DMS 273 treated with DMSO at 0.1 percent for 48 hours (cell line): ENCODE measurements at regions not wholly inside any gene's neighbourhood (a gene's known extent, or its start where the extent isn't known, plus 50 kb on each side); places are given as distances from the start of the nearest gene placed in this dataset.

Experiments used
- DNase-seq: peaks from one replicate; lab custom pipeline; 2025; lab: John Stamatoyannopoulos, UW

DNA sequence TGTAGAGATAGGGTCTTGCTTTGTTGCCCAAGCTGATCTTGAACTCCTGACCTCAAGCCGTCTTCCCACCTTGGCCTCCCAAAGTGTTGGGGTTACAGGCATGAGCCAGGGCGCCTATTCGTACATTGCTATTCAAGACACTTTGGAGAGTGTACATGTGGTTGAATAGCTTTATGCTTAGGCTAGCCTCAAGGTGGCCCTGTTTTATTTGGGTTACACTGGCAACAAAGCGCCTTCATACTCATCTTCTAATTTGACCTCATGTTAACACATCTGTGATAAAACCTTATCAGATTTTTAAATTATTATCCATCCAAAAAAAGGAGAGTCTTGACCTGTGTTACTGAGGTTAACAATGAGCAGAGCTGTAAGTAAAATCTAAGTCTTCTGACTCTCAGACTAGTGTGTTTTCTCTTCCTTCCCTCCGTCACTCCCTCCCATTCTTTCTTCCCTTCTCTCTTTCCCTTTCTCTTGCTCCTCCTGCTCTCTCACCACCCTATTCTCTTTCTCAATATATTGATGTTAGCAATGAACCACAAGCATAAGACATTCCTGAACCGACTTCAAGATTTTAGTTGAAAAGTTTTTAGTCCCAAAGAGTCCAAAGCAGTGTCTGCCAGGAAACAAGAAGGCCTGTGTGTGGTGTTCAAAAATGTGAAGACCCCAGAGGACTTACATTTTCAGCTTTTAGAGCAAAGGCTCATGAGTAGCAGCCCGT lies 603.7 kb upstream of the CFAP20DC start:
- no peak for DNase-seq

DNA sequence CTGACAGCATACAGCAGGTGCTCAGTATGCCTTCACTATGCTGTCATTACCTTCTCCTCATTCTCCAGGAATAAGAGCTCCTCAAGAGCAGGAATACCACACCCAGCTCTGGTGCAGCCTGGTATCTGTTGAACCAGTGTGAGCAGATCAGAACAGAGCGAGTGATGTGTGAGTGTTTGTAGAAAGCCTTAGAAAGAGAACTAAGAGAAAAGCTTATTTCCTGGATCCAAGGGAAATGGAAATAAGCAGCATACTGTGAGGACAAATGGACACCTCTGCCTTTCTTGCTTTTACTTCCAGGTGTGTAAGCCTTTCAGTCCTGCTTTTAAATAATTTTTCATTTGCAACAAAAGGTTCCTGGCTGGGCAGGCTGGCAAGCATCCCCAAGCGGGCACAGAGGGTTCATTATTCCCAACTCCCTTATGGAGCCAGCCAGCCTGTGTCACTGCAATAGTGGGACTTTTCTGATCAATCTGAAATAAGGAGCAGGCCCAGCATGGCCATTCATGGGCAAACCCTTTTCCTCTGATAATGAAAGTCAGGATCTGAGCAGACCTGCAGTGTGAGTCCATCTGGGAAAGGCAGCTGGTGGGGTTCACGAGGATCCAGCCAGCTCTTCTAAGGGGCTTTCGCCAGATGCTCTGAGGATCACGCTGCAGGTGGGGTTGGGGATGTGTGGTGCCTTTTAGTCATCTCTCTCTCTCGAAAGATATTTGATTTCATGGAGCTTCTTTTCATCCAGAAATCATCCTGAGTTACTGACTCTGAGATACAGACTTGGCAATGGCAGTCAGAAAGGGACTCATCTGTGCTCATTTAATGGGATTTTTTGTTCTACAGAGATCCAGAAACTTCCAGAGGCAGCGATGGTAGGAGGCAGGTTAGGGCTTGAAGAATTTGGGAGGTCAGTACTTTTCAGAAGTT lies 594.9 kb upstream of the CFAP20DC start:
- peak; percentile 8 for DNase-seq

GRCh38 chr3:59641169-59641899 lies 591.5 kb upstream of the CFAP20DC start:
- no peak for DNase-seq

DNA sequence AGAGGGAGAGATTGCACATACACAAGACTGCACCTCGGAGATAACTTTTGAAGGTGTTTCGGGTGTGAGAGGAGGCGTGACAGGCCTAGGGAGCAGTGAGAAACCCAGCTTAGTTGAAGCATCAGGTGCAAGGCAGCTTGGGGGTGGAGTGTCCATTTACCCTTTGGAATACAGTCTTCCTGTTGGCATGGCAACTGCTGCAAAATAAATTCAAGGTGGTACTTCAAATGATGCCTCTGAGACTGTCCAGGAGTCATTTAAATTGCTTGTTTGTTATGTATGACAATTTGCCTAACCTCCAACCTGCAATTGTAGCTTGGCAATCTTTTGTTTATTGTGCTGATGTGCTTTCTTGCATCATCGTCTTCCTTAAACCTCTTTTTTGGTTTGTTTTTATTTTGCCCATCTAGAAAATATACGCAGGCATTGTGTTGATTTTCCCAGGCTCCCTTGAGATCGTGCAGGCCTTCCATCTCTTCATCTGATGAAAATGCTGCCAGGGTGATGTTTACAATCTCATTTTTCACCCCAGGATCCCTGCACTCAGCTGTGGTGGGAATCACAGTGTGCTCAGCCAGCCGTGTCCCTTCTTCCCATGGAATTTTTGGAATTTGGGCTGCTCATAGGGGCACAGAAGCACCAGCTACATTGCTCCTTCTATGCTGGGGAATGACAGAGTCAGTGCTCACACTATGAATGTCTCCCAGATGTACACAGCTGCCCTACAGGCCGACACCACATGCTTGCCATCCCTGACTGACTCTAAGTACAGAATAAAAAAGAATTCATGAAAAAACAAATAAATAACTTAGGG lies 583.1 kb upstream of the CFAP20DC start:
- DNase-seq: no peak

DNA sequence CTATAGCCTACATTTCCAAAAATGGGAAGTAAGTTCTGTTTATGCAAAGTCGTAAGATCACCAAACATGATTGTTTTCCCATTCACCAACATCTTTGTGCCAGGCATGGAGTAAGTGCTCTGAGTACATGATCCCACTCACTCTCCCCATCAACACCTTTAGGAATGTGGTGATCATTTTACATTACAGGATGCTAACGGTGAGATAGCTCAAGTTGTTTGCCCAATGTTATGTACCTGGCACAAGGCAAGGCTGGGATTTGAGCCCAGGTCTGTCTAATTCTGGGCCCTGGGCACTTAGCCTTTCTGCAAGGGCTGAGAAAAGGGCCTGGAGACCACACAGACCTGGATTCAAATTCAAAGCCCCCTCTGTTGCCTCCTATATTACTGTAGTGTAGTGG lies 581.7 kb upstream of the CFAP20DC start:
- DNase-seq: no peak

DNA sequence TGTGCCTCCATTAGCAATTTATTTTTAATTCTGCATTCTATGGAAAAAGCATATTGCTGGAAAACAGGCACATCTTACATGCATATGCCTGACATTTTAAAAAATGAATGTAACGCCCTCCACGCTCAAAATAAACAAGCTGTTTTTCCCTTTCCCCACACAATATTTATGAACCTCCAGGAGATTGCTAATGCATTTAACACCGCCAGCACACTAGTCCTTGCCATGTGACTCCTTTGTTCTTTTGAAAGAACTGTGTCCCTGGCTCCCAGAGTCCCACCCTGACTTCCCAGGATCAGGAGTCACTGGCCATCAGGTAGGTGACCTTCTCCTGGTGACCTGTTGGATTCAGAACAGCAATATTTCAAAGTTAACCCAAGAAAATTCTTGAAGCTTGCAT lies 571.2 kb upstream of the CFAP20DC start:
- DNase-seq: no peak

GRCh38 chr3:59620325-59620724 lies 570.5 kb upstream of the CFAP20DC start:
- DNase-seq: no peak

- DNase-seq: no peak
These were observed 562.6 kb upstream of the CFAP20DC start for GRCh38 chr3:59612444-59612715.

- DNase-seq: no peak
These were observed 562.0 kb upstream of the CFAP20DC start for GRCh38 chr3:59611649-59612443.

DNA sequence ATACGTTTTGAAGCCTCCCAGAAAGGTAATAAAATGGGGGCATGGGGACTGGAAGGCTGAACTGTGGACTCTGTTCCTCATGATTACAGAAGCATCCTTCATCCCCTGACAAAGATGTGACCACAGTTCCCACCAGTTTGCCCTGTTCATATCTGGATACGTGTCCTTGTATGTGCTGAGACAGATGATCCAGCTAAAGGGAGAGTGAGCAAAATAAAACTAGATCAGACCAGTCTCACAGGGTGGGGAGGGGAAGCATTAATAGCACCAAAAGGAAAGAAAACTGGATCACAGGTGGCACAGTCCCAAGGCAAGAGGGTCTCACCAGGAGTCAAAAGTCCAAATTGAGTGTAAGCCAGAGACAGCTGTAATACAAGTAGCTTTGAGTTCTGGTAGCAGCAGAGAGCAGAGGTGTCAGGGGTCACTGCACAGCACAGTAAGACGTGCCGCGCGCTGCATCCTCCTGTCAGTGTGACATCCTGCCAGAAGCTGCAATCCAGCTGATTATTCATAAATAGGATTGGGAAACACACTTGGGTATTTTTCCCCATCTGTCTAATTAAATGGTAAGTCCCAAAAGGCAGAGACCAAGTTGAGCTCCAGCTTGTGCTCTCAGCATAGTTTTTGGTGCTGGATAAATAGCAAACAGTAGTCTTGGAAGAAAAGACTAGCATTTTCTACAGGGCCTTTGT lies 560.0 kb upstream of the CFAP20DC start:
- DNase-seq: peak; percentile 31

DNA sequence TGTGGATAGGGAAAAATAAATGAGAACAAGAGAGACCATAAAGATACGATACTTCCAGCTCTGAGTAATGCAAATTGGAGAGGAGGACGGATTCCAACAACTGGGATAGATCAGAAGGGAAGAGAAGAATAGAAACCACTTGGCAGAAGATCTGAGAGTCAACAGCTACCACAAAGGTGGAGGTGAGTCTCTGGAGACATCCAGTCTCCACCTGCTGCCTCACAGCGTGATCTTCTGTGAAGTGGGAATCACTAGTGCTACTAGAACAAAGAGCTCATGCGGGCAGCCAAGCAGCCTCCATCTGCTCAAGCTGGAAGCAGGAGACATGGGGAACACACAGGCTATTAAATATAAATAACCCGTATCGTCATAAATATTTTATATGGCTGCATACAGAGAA lies 558.5 kb upstream of the CFAP20DC start:
- DNase-seq: peak; percentile 6

GRCh38 chr3:59607656-59608055 lies 557.8 kb upstream of the CFAP20DC start:
- DNase-seq: no peak

- no peak for DNase-seq
These were observed 556.9 kb upstream of the CFAP20DC start for GRCh38 chr3:59606638-59607266.

- DNase-seq: no peak
These were observed 556.2 kb upstream of the CFAP20DC start for GRCh38 chr3:59605944-59606534.

DNA sequence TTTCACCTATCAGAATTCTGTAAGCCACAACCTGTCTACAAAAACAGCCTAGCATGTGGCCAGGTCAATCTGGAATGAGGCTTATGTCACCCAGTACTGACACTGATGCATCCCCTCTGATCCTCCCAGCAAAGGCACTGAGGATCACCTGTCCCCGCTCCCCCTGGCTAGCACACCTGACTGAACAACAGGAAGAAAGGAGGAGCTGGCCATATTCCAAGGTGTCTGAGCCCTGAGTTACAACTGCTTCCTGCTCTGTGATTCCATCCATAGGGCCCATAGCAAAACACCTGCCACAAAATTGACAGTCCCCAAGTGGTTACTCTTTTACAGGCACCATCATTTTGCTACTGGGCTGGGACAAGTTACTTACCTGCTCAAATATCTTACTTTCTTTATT lies 555.5 kb upstream of the CFAP20DC start:
- DNase-seq: no peak

DNA sequence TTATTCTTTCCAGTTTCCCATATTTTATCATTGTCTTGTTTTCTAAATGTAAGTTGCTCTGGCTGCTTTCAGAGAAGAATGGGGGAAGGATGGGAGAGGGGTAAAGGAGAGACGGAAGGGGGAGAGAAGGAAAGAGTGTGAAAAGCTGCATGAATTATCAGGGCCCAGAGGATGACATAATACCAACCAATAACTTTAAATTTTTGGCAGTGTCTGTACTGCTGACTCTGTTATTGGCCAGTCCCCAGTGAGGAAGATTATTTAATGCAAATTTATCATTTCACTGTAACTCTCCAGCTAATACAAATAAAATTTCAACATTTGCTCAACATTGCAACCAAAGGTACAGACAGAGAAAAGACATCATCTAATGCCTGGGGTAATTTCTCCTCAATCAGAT lies 551.7 kb upstream of the CFAP20DC start:
- no peak for DNase-seq

DNA sequence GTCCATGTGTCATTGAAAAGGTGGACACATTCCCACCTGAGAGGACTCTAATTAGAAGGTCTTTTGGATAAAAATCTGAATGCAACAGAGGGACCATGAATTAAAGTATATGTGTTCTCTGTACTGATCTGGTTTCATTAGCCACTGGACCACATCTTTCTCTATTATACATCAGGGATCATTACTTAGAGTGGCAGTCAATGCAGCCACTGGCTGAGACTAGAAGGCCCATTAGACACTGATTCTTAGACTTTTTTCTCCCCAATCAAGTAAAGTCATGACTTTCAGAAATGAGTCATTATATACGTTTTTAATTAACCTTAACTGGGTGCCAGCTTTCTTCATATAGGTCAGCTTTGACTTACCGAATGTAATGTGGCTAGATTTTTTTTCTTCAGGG lies 550.8 kb upstream of the CFAP20DC start:
- DNase-seq: no peak

DNA sequence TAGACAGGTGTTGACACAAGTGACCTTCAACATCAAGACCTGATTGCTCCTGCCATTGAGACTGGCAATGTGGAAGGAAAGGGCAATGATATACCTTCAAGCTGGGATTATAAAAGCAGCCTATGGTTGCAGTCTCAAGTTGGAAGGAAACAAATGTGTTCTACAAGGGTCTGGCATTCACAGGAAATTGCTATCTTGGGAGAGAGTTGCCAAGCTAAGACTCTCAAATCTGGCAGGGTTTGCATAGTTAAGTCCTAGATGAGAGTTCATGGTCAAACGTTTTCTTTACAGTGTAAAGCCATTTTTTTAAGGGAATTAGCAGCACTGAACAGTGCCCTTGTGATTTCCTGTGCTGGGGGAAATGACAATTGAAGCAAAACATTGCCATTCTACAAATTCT lies 546.9 kb upstream of the CFAP20DC start:
- DNase-seq: no peak

DNA sequence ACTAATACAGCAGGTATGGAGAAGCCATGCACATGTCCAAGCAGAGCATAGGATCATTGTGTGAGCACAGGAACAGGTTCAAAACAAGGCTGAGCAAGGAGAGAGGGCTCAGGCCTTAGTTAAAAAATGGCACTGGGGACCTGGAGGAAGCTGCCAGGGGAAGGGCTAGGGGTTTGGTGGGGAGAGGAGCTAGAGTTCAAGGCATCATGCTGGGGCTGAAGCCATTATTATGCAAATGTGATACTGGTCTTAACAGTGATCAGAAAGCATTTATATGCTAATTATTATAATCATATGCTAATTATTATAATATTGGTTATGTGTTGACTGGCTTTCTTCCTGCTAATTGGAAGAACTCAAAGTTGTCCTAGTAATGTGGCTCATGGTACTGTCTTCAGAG lies 546.0 kb upstream of the CFAP20DC start:
- no peak for DNase-seq

GRCh38 chr3:59593380-59593779 lies 543.6 kb upstream of the CFAP20DC start:
- DNase-seq: no peak
